Liver (tissue), 3 donors: ENCODE measurements at regions not wholly inside any gene's neighbourhood (a gene's known extent, or its start where the extent isn't known, plus 50 kb on each side); places are given as distances from the start of the nearest gene placed in this dataset.

Experiments used
- EGR1 ChIP-seq, 2 donors: IDR thresholded peaks; 2 replicates each; pipeline ENCODE4 v1.6.1; 2016 to 2018; ENCODE audit warnings: antibody characterized with exemption in 2 of 2, low read depth in 2 of 2
- GABPA ChIP-seq, 2 donors: IDR thresholded peaks in 1 of 2; conservative IDR thresholded peaks in 1 of 2; 2 replicates each; pipeline ENCODE4 v1.6.1; 2016; ENCODE audit warnings: antibody characterized with exemption in 2 of 2, mild to moderate bottlenecking in 1 of 2, moderate library complexity in 1 of 2
- JUND ChIP-seq, 2 donors: IDR thresholded peaks; 2 replicates each; pipeline ENCODE4 v1.6.1; 2016; ENCODE audit warnings: antibody characterized with exemption in 2 of 2
- NR2F2 ChIP-seq: IDR thresholded peaks from 2 replicates; pipeline ENCODE4 v1.6.1; 2016; ENCODE audit warnings: antibody characterized with exemption
- RAD21 ChIP-seq, 2 donors: IDR thresholded peaks; 2 replicates each; pipeline ENCODE4 v1.6.1; 2016; ENCODE audit warnings: antibody characterized with exemption in 2 of 2, mild to moderate bottlenecking in 2 of 2
- RXRA ChIP-seq, 2 donors: IDR thresholded peaks; 2 replicates each; pipeline ENCODE4 v1.6.1; 2017 to 2018; ENCODE audit warnings: antibody characterized with exemption in 2 of 2, mild to moderate bottlenecking in 1 of 2
- SP1 ChIP-seq: IDR thresholded peaks from 2 replicates; pipeline ENCODE4 v1.6.1; 2018; ENCODE audit warnings: antibody characterized with exemption, mild to moderate bottlenecking
- TAF1 ChIP-seq: conservative IDR thresholded peaks from 2 replicates; pipeline ENCODE4 v1.6.1; 2016; ENCODE audit warnings: antibody characterized with exemption, mild to moderate bottlenecking
- YY1 ChIP-seq: IDR thresholded peaks from 2 replicates; pipeline ENCODE4 v1.6.1; 2016; ENCODE audit warnings: antibody characterized with exemption, mild to moderate bottlenecking
- TF ChIP-seq, protein P1 (sequence below): fragments of 150-350 bp; IDR thresholded peaks from 2 replicates; pipeline ENCODE4 v1.5.1; 2017; ENCODE audit warnings: improper control_type of control experiment, low read depth, low read length; ENCODE audit not compliant: missing input control
- TF ChIP-seq, protein P2 (sequence below): IDR thresholded peaks from 2 replicates; pipeline ENCODE4 v1.6.1; 2016; ENCODE audit warnings: antibody characterized with exemption
- TF ChIP-seq, protein P3 (sequence below): IDR thresholded peaks from 2 replicates; pipeline ENCODE4 v1.6.1; 2016; ENCODE audit warnings: antibody characterized with exemption, mild to moderate bottlenecking
- TF ChIP-seq, protein P4 (sequence below): IDR thresholded peaks from 2 replicates; pipeline ENCODE4 v1.6.1; 2016; ENCODE audit warnings: antibody characterized with exemption
- donor health status: healthy.
- donor health status: healthy.

DNA sequence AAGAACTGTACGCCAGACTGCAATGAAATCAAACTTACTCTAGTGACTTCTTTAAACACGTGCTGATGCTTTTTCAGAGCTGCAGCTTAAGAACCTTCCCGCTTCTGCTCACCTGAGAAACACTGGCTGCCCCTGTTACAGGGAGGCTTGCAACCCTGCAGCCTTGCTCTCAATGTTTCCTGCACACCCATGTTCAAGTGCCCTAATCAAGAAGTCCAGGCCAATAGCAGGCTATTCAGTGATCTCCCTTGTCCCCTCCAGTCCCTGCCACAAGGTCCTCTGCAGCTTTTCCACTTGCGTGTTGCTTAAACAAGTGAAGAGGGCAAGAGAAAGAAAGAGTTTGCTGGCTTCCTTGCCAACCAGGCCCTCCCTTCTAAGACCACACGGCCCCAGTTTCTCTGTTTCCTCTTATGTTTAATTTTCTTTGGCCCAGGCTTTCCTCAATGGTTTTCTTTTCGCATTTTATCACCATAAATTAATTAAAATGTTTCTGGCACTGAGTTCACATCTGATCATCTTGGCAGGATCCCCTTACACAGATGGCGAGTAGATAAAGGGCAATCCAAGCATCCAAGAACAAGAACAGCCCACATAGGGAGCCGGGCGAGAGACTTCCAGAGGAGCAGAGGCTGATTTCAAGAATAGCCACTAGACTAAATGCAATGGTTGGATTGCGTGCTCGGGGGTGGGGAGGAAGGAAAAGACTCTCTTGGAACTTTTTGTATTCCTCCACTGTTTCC is 82.3 kb upstream of the CDKN3 start:
- TF ChIP-seq, protein P1, sequence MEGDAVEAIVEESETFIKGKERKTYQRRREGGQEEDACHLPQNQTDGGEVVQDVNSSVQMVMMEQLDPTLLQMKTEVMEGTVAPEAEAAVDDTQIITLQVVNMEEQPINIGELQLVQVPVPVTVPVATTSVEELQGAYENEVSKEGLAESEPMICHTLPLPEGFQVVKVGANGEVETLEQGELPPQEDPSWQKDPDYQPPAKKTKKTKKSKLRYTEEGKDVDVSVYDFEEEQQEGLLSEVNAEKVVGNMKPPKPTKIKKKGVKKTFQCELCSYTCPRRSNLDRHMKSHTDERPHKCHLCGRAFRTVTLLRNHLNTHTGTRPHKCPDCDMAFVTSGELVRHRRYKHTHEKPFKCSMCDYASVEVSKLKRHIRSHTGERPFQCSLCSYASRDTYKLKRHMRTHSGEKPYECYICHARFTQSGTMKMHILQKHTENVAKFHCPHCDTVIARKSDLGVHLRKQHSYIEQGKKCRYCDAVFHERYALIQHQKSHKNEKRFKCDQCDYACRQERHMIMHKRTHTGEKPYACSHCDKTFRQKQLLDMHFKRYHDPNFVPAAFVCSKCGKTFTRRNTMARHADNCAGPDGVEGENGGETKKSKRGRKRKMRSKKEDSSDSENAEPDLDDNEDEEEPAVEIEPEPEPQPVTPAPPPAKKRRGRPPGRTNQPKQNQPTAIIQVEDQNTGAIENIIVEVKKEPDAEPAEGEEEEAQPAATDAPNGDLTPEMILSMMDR: no peak
- TF ChIP-seq JUND (IDR thresholded peaks at IDR 0.05) (no peak), YY1 (no peak), GABPA (IDR thresholded peaks at IDR 0.05 in 1 of 2, conservative IDR thresholded peaks at IDR 0.05 in 1 of 2) (no peak), RAD21 (IDR thresholded peaks at IDR 0.05) (no peak), TAF1 (no peak), NR2F2 (no peak), SP1 (no peak), EGR1 (IDR thresholded peaks at IDR 0.05; ENCODE audit: low read depth in 2 of 2) (no peak), RXRA (IDR thresholded peaks at IDR 0.05) (no peak)
- TF ChIP-seq, protein P2, sequence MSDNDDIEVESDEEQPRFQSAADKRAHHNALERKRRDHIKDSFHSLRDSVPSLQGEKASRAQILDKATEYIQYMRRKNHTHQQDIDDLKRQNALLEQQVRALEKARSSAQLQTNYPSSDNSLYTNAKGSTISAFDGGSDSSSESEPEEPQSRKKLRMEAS: no peak
- TF ChIP-seq, protein P3, sequence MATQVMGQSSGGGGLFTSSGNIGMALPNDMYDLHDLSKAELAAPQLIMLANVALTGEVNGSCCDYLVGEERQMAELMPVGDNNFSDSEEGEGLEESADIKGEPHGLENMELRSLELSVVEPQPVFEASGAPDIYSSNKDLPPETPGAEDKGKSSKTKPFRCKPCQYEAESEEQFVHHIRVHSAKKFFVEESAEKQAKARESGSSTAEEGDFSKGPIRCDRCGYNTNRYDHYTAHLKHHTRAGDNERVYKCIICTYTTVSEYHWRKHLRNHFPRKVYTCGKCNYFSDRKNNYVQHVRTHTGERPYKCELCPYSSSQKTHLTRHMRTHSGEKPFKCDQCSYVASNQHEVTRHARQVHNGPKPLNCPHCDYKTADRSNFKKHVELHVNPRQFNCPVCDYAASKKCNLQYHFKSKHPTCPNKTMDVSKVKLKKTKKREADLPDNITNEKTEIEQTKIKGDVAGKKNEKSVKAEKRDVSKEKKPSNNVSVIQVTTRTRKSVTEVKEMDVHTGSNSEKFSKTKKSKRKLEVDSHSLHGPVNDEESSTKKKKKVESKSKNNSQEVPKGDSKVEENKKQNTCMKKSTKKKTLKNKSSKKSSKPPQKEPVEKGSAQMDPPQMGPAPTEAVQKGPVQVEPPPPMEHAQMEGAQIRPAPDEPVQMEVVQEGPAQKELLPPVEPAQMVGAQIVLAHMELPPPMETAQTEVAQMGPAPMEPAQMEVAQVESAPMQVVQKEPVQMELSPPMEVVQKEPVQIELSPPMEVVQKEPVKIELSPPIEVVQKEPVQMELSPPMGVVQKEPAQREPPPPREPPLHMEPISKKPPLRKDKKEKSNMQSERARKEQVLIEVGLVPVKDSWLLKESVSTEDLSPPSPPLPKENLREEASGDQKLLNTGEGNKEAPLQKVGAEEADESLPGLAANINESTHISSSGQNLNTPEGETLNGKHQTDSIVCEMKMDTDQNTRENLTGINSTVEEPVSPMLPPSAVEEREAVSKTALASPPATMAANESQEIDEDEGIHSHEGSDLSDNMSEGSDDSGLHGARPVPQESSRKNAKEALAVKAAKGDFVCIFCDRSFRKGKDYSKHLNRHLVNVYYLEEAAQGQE: no peak
- TF ChIP-seq, protein P4, sequence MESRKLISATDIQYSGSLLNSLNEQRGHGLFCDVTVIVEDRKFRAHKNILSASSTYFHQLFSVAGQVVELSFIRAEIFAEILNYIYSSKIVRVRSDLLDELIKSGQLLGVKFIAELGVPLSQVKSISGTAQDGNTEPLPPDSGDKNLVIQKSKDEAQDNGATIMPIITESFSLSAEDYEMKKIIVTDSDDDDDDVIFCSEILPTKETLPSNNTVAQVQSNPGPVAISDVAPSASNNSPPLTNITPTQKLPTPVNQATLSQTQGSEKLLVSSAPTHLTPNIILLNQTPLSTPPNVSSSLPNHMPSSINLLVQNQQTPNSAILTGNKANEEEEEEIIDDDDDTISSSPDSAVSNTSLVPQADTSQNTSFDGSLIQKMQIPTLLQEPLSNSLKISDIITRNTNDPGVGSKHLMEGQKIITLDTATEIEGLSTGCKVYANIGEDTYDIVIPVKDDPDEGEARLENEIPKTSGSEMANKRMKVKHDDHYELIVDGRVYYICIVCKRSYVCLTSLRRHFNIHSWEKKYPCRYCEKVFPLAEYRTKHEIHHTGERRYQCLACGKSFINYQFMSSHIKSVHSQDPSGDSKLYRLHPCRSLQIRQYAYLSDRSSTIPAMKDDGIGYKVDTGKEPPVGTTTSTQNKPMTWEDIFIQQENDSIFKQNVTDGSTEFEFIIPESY: no peak
